ENCODE measurements at regions not wholly inside any gene's neighbourhood (a gene's known extent, or its start where the extent isn't known, plus 50 kb on each side); places are given as distances from the start of the nearest gene placed in this dataset.

DNA sequence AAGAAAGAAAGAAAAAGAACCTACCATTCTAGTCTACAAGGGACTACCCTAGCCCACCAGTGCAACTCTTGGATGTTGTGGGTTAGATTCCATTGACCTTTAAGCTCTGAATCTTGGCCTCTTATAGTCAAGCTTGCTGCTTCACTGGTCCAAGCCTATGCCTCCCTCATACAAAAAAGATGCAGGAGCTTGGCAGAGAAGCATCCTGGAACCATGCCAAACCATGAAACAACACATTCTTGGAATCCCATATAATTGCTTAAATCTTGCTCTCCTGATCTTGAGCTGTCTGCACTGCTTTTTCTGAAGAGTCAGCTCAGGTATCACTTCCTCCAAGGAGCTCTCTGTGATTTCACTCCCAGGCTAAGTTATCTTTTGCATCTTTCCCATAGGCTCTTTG, 117.9 kb upstream of the GPR139 start:
- no peak overlapping the region for H3K14ac ChIP-seq (replicated peaks; ENCODE audit: low read depth, low read length)
- H3K79me1 ChIP-seq (ENCODE audit: low read depth in 1 of 2, low read length in 2 of 2): no peaks in the 10 kb centered on the region
- no peak overlapping the region for H4K8ac ChIP-seq (ENCODE audit: low read depth in 2 of 2, low read length in 2 of 2)
- H3K4me3 ChIP-seq (ENCODE audit: insufficient read depth, low read depth, low read length): no peak overlapping the region
- H3K23ac ChIP-seq (ENCODE audit: low read depth, low read length): no peak overlapping the region
- no peak overlapping the region for H2AFZ ChIP-seq (replicated peaks; ENCODE audit: low read length, poor library complexity)
- no peaks in the 10 kb centered on the region for H3K36me3 ChIP-seq (ENCODE audit: control insufficient read depth, insufficient read depth, low read length)
- no peaks in the 10 kb centered on the region for H4K20me1 ChIP-seq (ENCODE audit: insufficient read depth, low read length)
- H3K9me3 ChIP-seq (ENCODE audit: control insufficient read depth, insufficient read depth, low read length): peaks cover 2% of the 10 kb centered on the region; the same call in 1 of the 2 replicates
- BruUV-seq (replicated peaks): no TSS peak
- DNase-seq (peak; percentile 2), ATAC-seq (ENCODE audit: low read depth) (no peak)
- H3K56ac ChIP-seq (ENCODE audit: extremely low read depth, insufficient read depth, low read length): no peak overlapping the region
- intact Hi-C loops (cut with micrococcal nuclease): no loop called here
- no peak overlapping the region for H3K18ac ChIP-seq (ENCODE audit: low read depth, low read length)
- no peak overlapping the region for H4K91ac ChIP-seq (ENCODE audit: insufficient read depth, low read depth, low read length)
- H3K4ac ChIP-seq (ENCODE audit: low read depth, low read length): no peak overlapping the region
- dilution Hi-C loops (cut with HindIII; ENCODE audit: low sequenced_read_pairs, unreplicated experiment): no loop called here
- TF ChIP-seq MXI1 (IDR thresholded peaks at IDR 0.05; ENCODE audit: borderline replicate concordance, low read depth, low read length) (no peak), MAFK (IDR thresholded peaks at IDR 0.05; ENCODE audit: low read depth, low read length) (no peak), RFX5 (IDR thresholded peaks at IDR 0.05; ENCODE audit: low read depth, low read length) (no peak), FOS (IDR thresholded peaks at IDR 0.05; ENCODE audit: low read depth, low read length) (no peak), MAZ (IDR thresholded peaks at IDR 0.05; ENCODE audit: borderline replicate concordance, low read depth, low read length) (no peak), CHD1 (IDR thresholded peaks at IDR 0.05; ENCODE audit: low read depth, low read length) (no peak), CEBPB (IDR thresholded peaks at IDR 0.05; ENCODE audit: low read depth, low read length) (no peak), POLR2A (IDR thresholded peaks at IDR 0.05; ENCODE audit: low read depth, low read length) (no peak)
- TF ChIP-seq, protein P1, sequence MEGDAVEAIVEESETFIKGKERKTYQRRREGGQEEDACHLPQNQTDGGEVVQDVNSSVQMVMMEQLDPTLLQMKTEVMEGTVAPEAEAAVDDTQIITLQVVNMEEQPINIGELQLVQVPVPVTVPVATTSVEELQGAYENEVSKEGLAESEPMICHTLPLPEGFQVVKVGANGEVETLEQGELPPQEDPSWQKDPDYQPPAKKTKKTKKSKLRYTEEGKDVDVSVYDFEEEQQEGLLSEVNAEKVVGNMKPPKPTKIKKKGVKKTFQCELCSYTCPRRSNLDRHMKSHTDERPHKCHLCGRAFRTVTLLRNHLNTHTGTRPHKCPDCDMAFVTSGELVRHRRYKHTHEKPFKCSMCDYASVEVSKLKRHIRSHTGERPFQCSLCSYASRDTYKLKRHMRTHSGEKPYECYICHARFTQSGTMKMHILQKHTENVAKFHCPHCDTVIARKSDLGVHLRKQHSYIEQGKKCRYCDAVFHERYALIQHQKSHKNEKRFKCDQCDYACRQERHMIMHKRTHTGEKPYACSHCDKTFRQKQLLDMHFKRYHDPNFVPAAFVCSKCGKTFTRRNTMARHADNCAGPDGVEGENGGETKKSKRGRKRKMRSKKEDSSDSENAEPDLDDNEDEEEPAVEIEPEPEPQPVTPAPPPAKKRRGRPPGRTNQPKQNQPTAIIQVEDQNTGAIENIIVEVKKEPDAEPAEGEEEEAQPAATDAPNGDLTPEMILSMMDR (conservative IDR thresholded peaks at IDR 0.05; ENCODE audit: low read depth, low read length): no peak
- no peak overlapping the region for H2AK5ac ChIP-seq (ENCODE audit: low read depth, low read length)
- no peak overlapping the region for H3K9ac ChIP-seq (ENCODE audit: low read depth, low read length)
- no peak overlapping the region for H2AK9ac ChIP-seq (replicated peaks; ENCODE audit: low read depth, low read length, poor library complexity)
- no peak overlapping the region for H4K5ac ChIP-seq (ENCODE audit: low read depth, low read length)
- no peak overlapping the region for H2BK15ac ChIP-seq (ENCODE audit: low read depth, low read length)
- in situ Hi-C loops (cut with MboI; ENCODE audit: low sequenced_read_pairs): no loop called here
- no peak overlapping the region for H2BK20ac ChIP-seq (ENCODE audit: low read depth, low read length)
- no peaks in the 10 kb centered on the region for H3K9me1 ChIP-seq (ENCODE audit: insufficient read depth, low read length)
- no peak overlapping the region for H3K4me2 ChIP-seq (ENCODE audit: low read depth, low read length)
- no peaks in the 10 kb centered on the region for H3K27me3 ChIP-seq (ENCODE audit: control insufficient read depth, insufficient read depth, low read length)
- POLR2A ChIA-PET (ENCODE audit: unreplicated experiment): no interaction called here
- H2BK5ac ChIP-seq (ENCODE audit: low read depth, low read length, poor library complexity, severe bottlenecking): no peak overlapping the region
- no peak overlapping the region for H3K27ac ChIP-seq (ENCODE audit: insufficient read depth, low read length)
- H2BK120ac ChIP-seq (ENCODE audit: low read depth, low read length): no peak overlapping the region
- no peaks in the 10 kb centered on the region for H3K4me1 ChIP-seq (ENCODE audit: control insufficient read depth, insufficient read depth, low read length)
- CTCF ChIA-PET: no interaction called here

Measured in IMR-90 (cell line).